DMS153 (cell line): ENCODE measurements at regions not wholly inside any gene's neighbourhood (a gene's known extent, or its start where the extent isn't known, plus 50 kb on each side); places are given as distances from the start of the nearest gene placed in this dataset.

Experiments
- DNase-seq: peaks from one replicate; lab custom pipeline; 2025; lab: John Stamatoyannopoulos, UW

GRCh38 chr12:126770188-126770587 is 1496.8 kb upstream of the TMEM132C start:
- DNase-seq: no peak

DNA sequence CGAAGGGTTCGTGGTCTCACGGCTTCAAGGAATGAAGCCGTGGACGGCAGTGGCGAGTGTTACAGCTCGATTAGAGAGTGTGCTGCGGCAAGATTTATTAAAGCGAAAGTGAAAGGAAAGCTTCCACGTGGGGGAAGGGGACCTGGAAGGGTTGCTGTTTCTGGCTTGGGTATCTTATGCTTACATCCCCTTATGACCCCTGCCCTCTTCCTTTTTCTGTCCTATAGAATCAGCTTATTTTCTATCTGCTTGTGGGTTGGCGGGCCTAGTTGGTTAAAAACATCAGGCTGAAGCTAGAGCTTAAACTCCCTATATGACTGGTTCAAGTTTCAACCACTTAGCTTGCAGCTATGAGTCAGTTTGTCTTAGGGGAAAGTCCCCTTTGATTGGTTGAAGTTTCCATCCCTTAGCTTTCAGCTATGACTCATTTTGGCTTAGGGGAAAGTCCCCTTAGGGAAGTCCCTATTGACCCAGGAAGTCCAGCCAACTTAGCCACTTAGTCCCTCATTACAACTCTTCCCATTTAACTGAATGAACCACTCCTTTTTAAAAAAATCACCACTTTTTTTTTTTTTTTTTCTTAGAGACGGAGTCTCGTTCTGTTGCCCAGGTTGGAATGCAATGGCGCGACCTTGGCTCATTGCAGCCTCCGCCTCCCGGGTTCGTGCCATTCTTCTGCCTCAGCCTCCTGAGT is 1494.7 kb upstream of the TMEM132C start:
- DNase-seq: peak; percentile 78

DNA sequence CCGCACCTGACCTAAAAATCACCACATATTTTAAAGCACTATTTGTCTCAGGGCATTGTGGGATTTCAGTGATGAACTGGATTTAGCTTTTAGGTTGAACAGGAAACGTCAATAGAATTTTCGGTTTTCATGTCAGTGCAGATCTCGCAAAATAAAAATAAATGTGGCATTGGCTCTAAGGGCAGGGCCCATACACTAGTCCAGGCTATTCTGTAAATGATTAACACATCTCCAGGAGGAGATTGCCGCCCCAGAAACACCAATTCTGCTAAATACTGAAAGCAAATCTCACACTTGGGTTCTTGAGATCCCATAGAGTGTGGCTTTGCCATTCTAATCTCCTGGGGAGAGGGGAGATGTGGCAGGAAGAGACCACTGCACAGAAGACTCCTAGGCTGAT is 1494.0 kb upstream of the TMEM132C start:
- DNase-seq: no peak

DNA sequence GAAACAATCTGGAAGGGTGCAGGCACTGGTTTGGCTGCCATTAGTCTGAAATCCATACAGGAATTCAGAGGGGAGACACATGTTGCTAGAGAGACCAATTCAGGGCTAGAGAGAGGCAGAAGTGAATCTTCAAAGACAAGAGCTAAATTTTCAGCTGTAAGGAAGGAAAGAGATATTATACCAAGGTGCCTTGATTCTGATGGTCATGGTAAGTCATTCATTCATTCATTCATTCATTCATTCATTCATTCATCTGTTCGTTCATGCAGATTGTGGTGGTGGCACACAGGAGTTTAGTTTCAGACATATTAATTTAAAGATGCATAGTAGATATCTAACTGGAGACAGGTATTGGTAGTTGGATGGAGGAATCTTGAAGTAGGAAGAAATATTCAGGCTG is 1493.5 kb upstream of the TMEM132C start:
- no peak for DNase-seq

DNA sequence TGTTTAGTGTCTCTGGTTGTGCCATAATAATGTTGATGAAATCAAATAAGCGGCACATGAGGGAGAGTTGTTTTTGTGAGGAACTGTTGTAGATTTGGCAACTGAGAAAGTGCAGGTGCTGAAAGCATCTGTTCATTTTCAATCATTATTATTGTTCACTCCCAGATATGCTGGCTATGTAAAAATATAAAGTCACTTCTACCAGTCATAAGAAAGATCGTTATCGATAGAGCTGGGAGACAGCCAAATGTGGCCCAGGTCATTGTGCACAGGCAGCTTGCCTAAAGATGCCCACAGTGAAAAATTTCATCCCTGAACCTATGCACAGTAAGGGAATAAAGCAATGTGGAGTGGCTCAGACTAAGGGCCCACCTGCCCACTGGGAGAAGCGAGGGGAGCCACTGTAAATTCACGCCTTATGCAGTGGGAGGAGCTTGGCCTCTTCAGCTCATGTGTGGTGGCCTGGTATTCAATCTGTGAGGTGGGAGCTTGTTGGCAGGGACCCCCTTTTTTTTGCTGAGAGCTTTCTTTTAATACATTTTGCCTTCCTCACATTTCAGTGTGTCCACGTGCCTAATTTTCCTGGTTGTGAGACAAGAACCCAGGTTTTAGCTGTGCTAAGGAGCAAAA is 1490.8 kb upstream of the TMEM132C start:
- DNase-seq: no peak

- DNase-seq: no peak
Measured at GRCh38 chr12:126780343-126780742, 1486.6 kb upstream of the TMEM132C start.

- no peak for DNase-seq
Measured at GRCh38 chr12:126781593-126781992, 1485.4 kb upstream of the TMEM132C start.

DNA sequence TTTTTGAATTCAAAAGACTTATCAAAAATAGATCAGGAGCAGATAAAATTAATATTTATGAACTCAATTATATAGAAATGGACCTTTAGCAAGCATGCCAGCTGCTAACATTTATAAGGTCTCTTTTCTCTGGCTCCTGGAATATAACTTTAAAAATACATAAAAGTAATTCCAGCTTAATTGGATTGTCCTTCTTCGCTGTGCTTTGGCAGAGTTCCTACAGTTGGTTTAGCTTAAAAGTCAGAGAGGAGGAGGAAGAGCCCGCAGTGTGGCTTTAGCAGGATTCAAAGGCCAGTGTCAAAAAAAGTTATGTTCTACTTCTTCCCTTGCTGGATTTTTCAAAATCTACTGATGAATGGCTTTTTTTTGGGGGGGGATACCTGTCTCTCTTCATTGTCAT is 1484.9 kb upstream of the TMEM132C start:
- DNase-seq: no peak

DNA sequence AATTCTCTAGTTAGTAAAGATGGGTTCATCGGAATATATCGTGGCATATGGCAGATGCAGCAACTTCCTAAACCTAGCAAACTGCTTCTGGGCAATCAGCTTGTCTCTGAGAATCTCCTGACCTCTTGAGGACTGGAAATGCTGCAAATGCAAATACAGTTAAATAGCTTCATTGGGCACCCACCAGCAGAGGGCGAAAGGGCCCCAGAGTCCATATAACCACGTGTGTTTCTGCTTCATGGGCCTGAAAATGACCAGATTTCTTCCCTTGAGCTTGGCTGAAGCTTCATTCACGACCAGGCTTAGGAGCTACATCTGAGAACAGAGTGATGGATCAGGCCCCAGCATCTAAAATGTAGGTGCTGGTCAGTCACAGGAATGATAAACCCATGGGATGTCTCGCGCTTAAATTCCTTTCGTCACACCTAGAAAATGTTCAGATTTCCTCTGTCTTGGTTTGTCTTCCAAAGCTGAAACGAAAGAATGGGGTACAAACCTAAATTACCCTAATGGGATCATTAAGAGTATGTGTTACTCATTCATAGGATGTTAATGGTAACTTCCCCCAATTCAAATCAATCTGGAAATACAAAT is 1482.5 kb upstream of the TMEM132C start:
- DNase-seq: peak; percentile 37

DNA sequence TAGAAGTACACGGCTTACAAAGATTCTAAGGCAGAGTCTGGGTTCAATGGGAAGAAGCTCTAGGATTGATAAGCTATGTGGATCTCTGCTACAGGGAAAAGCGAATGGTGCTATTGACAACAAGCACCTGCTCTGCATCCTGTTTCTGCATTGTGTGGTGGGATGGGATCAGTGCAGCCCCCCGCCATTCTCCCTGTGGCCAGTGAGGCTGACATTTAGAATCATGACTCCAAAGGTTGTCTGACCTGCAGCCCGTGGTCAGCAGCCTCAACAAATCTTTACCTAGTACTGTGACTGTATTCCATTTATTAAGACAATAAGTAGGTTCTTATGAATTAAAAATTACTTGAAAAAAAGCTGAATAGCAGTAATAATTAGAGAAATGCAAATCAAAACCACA is 1477.0 kb upstream of the TMEM132C start:
- DNase-seq: no peak

GRCh38 chr12:126791122-126791521 is 1475.8 kb upstream of the TMEM132C start:
- no peak for DNase-seq

DNA sequence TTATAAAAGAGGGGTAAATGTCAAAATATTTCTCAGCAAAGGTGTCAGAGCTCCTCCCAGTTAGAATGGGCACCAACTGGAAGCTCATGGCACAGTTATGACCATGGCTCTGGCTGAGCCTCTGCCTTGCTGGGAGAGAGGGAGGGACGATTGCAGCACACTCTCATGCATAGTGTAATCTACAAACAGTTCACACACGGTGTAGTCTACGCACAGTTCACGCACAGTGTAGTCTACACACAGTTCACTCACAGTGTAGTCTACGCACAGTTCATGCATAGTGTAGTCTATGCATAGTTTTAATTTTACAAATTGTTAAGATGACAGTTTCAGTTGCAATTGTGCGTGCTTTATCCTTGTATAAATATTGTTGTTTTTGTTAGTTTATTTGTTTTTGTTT is 1474.6 kb upstream of the TMEM132C start:
- DNase-seq: no peak

DNA sequence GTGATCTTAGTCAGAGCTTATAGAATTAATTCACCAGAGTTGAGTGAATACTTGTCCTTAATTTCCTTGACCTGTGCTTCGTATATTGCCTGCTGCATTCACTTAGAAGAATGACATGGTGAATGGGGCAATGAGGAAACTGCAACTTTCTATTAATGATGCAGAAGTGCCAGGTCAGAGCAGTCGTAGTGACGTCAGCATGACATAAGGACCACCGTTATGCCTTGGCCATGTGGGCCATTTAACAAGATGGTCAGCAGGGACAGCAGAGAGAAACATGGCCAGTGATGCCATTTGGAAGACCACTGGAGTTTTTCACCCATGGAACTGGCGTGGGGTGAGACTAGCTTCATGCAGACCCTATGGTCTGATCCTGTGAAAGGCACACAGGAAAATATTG is 1469.4 kb upstream of the TMEM132C start:
- no peak for DNase-seq

DNA sequence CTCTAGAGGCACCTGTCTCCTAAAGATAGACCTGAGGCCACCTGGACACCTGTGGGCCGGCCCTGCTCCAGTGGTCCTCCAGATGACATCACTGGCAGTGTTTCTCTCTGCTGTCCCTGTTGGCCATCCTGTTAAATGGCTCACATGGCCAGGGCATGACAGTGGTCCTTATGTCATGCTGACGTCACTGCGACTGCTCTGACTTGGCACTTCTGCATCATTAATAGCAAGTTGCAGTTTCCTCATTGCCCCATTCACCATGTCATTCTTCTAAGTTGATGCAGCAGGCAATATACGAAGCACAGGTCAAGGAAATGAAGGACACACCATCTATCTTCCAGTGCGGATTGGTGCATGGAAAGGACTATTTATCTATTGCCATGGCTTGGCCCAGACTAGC is 1468.5 kb upstream of the TMEM132C start:
- no peak for DNase-seq

DNA sequence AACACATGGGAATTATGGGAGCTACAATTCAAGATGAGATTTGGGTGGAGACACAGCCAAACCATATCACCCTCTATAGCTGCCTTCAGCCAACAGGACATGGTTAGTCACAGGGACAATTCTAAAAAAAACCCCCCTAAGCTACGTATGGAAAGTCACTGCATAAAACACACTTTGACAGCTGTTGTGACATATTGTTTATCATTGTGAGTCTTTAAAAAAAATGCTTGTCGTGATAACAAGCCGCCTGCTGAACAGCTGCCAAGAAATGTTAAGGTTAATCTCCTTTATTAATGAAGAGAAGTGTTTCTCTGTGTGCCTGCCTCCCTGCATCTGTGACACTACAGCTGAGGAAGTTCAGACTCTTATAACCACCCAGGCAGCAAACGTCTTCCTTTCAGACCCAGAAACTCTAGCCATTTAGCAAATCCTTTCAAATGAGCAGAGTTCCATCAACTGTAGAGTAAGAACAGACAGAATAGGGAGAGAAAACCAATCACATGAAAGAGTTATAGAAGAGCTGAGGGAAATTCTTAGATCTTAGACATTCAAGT is 1459.6 kb upstream of the TMEM132C start:
- no peak for DNase-seq

GRCh38 chr12:126811391-126811790 is 1455.6 kb upstream of the TMEM132C start:
- DNase-seq: no peak

GRCh38 chr12:126819554-126819953 is 1447.4 kb upstream of the TMEM132C start:
- no peak for DNase-seq

DNA sequence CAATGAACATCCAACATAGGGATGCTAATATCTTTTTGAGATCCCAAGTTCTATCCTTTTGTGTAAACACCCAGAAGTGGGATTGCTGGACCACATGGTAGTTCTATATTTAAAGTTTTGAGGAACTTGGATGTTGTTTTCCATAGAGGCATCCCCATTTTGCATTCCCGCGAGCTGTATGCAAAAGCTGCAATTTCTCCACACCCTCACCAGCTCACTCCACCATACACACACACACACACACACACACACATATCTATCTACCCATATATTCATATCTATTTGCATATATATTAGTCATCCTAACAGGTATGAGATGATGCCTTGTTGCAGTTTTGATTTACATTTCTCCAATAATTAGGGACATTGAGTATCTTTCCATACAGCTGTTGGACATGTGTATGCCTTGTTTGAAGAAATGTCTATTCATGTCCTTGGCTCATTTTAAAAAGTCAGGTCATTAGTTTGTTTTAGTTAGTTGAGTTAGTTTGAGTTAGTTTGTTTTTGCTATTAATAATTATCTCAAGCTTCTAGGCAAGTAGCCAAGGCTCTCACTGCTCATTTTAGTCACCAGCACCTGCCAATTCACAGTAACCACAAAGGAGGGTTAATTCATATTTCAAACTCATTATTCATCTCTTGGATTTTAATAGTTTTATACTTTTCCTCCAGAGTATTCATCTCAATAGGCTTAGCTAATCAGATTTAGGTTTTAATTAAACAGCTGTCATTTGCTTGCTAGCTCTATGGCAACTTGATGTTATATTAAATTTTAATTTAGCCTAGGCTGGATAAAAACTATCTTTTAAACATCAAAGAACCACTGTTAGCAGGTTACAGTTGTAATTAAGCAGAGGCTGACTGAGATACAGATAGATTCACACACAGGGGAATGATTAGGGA is 1435.9 kb upstream of the TMEM132C start:
- peak; percentile 12 for DNase-seq

- DNase-seq: no peak
Measured at GRCh38 chr12:126837697-126838096, 1429.3 kb upstream of the TMEM132C start.

DNA sequence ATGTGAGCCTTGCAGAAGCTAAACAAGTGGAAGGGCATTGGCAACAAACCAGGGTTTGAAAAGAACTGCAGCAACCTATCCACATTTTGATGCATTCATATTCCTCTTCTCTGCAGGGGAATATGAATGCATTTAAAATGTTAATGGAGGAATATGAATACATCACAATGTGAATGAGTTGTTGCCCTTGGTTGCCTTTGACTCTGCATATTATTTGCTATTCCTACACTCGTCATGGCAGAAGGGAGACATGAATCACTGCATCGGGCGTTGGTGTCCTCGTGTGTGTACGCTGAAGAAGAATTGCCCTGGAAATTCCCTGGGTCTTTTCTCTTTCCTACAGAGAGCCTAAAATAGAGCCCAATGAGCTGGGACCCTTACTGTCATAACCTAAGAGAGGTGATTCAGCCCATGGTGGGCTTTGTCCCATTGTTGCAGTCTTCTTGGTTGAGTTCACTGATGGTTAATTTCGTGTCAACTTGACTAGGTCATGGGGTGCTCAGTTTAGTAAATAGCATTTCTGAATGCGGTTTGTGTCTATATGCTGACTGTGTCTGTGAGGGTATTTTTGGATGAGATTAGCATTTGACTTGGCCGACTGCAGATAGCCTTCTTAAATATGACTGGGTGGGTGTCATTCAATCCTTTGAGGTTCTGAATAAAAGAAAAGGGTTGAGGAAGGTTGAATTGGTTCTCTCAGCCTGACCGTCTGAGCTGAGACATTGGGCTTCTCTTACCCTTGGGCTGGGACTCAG is 1422.9 kb upstream of the TMEM132C start:
- no peak for DNase-seq

DNA sequence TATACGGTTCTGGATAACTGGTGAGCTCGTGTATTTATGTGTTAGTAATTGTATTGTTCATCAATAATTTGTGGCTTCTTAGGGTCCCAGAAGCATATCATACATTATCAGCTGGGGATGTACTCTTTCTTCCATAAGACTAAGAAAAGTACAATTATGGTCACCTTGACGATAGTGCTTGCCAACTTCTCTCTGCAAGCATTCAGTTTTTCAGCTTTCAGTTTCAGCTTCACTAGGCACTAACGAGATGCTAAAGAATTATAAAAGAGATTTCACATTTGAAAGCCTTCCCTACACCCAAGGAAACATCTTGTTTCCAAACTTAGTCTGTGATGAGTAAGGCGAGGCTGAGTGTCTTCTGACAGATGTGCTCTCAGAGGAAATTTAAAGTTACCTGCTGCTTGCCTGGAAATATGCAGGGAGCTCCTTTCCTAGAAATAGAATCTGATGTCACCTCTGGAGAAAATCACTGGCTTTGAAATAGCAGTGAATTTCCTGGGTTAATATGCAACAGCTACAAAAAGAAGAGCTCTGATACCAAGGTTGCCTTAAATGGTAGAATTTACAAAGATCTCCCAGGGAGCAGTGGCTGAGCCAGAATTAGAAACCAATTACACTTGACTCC is 1419.9 kb upstream of the TMEM132C start:
- no peak for DNase-seq
